Kidney glomerular epithelial cell (primary cell): ENCODE measurements at regions not wholly inside any gene's neighbourhood (a gene's known extent, or its start where the extent isn't known, plus 50 kb on each side); places are given as distances from the start of the nearest gene placed in this dataset.

ENCODE experiments used
- DNase-seq: peaks from one replicate; lab custom pipeline; 2025; lab: John Stamatoyannopoulos, UW

DNA sequence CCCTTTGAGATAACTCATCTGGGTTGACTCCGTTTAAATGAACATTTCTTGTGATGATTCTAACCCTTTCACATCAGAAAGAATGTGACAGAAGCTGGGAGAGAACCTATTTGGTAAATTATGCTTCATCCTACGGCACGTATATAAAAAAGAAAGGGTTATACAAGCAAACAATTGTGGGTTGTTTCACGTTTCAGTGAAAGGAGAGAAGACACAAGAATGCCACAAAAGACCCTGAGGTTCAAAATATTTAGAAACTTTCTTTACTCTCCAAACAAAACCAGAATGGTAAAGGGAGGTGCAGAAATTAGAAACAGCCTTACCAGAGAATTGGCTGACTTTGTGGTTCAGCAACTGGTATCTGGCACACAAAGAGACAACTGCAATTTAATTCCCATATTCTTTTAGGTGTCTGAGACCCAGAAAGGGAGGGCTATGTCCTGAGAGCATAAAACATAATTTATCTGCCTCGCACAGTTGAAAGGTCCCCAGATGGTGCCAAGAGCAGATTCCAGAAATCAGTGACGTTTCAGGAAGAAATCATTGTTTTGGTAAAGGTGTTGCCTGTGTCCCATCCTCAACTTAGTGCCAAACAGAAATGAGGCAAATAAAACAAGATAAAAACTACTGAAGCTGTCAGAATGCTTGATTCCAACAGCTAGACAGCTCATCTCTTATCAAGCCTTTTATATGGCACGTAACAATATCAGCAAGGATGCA is 361.4 kb downstream of the EFNB2 start:
- DNase-seq = no peak

DNA sequence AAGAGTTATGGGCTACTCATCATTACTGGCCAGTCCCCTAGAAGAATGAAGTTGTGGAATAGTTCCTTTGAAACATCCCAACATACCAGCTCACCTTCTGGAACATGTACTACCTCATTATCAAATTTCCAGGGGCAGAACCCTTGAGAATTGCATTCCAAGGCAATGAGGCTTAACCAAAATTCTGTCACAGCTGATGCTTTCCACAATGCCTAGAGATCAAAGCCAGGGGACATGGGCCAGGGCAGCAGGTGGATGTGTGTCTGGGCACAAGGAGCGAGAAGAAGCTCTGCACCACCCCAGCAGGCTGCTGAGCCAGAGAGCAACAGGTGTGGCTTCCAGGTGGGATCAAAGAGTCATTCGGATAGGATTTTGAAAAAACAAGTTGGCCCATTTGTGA is 362.1 kb downstream of the EFNB2 start:
- peak; percentile 86 for DNase-seq

DNA sequence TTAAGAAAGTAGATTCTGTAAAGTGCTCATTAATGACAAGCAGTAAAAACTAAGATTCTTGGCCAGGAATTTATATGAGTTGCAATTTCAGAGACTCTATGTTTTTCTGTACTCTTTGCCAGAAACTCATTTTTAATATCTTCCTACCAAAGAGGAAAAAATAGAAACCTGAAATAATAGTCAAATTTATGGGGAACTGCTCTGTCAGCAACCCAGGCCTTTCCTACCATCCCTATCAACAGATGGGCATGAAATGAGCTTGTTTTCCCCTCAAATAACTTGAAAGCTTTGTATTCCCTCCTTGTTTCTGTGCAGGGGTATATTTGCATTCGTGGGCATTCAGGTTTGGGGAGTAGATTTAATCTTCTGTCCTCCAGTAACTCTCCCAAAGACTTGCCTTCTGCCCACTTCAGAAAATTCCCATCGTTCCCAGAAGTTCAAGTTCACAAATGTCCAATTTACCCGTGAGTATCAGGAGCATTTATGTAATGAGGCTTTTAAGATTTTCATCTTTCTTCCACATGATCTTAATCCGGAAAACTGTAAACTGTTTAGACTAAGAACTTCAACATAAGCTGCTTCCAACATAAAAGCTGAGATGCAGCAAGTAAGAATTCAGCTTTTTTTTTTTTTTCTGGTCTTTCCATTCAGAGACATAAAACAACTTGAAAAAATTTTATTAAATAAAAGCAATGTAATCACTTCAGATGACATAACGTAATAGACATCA is 363.1 kb downstream of the EFNB2 start:
- DNase-seq = no peak

DNA sequence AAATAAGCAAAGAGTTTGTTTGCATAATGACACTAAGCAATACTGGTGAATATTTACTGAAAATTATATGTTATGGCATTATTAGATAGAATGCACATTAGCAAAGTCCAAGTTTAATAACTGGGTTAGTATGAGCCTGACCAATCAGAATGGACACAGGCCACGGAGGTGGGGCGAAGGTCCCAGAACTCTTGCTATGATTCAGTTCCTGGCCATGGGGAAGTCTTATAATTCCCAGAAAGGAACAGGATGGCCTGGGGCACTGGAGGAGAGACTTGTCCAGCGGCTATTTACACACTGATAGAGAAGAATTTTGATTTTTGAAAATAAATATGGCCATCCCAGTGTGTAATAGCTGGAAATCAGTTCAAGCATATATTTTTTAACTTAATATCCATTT is 372.0 kb downstream of the EFNB2 start:
- no peak for DNase-seq

DNA sequence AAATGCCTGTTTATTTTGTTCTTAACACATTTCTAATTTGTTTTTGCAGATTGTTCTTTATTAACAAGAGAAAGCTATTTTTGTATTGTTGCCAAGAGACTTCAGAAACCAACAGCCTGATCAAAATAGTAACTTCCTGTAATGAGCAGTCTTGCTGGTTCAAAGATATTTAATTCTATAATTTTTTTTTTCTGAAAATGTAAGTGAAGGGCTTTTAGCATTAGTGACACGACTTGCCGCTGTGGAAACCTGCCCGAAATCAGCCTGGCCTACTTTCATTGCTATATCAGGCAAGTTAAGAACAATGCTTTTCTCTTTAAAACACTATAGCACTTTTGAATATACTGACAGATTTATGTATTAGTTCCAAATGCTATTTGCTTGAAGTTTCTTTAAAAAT is 374.3 kb downstream of the EFNB2 start:
- no peak for DNase-seq

DNA sequence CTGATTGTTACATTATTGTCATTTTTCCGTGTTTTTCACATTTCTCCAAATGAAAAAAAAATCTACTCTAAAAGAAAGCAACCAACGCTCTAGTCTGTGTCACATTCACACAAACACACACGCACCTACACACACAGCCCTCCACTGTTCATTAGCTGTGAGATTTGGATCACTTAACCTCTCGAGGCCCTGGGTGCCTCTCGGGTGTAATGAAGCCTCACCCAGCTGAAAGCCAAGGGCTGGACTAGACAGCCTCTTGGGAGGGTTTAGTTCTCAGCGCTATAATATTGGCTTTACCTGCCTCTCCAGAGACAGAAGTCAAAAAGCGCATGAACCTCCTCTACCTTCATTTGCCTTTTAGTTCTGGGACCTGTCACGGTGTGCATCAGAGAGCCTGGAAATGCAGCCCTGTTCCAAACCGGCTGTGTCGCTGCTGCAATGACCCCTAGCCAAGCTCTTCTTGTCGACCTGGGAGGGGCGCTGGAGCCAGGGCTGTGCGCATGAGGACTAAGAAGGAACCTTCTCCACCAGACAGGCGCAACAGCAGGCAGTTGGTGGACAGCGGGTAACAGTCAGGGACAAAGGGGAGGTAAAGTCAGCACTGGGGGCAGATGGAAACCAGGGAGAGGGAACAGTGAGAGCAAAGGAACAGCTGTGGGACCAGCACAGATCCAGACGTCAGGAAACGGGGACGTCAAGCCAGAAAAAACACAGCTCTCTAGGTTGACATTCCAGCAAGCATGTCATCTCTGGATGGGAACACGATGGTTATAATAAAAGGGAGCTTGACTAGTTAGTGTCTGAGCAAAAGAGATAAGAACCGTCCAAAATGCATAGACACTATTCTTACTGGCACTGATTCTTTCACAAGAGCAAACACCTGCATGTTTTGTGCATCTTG is 375.9 kb downstream of the EFNB2 start:
- DNase-seq = no peak

DNA sequence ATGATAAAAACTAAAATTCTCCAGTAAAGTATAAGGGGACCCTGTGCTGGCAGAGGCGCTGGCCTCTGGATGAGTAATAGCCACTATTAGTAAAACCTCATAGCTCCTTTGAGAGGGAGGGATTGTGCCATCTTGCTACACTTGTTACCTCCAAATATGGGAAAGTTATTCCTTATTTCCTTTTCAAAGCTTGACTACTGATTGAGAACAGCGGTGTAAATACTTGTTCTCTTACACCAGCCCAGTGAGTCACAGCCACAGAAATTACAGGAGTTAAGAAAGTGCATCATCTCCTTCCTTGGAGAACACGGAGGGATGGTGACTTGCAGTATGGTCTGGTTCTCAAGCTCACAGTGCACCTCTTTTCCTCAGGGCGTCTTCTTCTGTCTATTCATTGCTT is 379.0 kb downstream of the EFNB2 start:
- DNase-seq = peak; percentile 98

DNA sequence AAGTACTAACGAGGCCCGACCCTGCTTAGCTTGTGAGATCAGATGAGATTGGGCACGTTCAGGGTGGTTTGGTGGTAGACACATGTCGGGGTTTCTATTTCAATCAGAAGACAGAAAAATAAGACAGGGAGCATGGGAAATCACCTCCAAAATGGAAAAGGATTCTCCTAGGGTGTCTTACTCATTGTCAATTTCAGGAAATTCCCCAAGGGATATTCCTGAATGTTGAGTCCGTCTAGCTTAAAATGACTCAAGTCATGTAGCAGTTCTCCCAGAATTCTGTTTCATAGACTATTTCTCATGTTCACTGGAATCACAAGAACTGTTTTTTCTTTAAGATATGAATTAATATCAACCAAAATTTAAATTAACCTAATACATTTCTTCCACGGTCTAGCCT is 380.1 kb downstream of the EFNB2 start:
- DNase-seq = peak; percentile 14

DNA sequence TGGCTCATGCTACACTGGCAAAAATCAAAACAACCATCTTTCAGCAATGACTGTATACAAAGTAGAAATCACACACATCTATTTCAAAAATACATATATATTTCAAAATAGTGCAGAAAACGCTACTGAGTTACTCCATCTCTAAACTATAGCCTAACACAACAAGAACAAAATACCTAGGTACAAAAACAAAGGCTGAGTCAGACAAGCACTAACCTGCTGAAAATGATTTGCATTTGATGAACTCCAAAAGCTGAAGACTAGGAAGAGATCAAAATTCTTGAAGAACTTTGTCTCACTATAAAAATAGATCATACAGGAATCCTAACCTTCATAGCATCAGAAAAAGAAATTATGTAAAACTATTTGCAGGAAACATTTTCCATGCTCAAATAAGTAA is 381.6 kb downstream of the EFNB2 start:
- no peak for DNase-seq

DNA sequence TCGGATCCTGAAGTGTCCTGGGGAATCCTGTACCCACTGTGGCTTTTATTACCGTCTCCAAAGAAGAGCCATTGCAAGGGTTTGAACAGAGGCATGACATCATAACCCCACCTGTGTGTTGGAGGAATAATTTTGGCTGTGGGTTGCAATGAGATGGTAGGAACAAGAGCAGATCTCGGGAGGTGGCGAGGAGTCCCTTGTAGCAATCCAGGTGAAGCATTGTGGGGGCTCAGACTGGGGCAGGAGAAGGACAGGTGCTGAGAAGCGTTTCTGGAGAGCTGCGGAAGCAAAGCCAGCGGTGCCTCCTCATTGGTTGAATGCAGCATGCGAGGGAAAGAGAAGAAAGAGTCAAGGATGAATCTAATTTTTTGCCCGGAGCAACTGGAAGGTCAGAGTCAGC is 382.4 kb downstream of the EFNB2 start:
- DNase-seq = no peak

DNA sequence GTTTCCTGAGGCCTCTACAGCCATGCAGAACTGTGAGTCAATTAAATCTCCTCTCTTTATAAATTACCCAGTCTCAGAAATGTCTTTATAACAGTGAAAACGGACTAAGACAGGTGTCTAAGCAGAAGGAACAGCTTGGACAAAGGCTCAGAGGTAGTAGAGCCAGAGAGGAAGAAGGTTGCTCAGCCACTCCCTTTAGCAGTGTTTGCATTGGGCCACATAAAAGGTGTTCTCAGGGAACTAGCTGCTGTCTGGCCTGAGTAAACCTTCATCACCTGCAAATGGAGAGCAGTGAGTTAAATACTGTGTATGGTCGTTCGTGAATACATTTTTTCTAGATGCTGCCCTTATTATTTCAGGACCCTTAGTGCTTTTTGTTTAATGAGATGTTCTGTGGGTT is 383.4 kb downstream of the EFNB2 start:
- DNase-seq = no peak

DNA sequence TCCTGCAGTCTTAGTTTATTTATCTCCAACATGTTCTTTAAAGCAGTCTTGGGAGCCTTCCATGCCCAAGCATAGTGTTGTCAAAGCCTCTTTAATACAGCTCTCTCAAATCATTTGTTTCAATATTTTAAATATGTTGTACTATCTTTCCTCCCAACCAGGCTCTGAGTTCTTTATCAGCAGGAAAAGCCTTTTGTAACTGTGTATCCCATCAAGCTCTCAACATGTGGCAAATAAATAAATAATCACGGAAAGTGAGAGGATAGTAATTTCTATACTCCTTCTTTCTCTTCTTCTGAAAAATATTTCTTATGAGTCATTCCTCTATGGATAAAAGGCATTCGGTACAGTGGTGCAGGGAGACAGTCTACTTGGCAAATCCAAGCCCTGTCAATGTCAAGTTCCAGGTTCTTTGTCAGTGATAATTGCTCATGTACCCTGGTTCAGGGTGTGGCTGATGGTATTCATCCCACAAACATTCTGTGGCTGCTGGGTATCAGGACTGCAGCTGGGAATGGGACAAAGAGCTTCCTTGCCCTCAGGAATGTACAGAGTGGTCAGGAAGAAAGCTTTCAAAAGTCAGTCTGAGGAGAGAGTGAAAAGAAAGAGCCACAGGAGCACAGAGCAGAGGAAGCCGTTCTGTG is 384.3 kb downstream of the EFNB2 start:
- peak; percentile 64 for DNase-seq

DNA sequence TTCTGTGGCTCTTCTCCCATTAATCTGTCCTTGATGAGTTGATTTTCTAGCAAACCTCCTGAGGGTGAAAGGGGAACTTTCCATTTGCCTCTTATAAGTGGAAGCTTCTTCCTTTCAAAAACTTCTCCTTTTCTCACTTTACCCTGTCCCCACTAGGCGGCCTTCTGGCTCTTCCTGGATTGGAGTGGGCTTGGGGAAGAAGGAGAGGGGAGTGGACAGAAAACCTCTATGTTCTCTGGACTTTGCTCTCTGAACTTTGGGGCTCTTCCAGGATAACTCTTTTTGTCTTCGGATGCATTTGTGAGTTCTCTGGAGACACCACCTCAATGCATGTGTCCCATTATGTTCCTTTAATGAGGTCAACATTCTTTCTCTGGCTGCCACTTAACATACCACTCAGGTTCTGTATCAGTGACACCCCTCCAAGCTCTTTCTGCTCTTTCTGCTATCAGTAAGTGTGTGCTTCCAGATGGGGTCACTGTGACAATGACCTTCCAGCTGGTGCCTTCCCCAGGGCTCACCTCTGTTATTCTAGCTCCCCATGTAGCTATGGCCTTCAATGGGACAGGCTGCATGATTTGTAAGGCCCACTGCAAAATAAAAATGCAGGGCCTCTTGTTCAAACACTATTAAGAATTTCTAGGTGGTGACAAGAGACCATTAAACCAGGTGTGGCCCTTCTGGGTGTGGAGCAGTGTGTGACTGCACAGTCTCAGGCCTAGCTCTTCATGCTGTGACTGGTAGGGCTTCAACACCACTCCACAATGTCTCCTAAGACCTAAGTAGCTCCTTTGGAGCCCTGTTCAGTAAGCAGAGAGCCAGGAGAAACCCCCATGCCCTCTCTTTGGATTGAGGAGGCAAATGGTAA is 389.2 kb downstream of the EFNB2 start:
- no peak for DNase-seq

DNA sequence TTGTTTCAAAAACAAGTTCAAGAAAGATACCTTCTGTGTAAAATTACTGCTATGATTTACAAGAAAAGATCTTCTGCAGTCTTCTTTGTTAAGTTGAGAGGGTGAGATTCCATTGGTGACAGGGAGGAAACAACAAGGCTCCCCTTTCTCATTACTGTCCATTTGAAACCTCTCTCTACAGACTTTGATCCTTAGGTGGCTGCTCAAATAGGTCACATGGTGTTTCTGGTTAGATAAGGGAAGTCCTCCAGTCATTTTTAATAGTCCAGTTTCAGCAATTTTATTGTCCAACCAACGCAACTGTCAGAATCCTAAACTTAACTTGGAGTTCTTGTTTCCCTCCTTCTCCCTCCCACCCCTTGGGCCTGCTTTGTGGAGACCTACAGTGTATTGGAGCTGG is 390.4 kb downstream of the EFNB2 start:
- DNase-seq = no peak

DNA sequence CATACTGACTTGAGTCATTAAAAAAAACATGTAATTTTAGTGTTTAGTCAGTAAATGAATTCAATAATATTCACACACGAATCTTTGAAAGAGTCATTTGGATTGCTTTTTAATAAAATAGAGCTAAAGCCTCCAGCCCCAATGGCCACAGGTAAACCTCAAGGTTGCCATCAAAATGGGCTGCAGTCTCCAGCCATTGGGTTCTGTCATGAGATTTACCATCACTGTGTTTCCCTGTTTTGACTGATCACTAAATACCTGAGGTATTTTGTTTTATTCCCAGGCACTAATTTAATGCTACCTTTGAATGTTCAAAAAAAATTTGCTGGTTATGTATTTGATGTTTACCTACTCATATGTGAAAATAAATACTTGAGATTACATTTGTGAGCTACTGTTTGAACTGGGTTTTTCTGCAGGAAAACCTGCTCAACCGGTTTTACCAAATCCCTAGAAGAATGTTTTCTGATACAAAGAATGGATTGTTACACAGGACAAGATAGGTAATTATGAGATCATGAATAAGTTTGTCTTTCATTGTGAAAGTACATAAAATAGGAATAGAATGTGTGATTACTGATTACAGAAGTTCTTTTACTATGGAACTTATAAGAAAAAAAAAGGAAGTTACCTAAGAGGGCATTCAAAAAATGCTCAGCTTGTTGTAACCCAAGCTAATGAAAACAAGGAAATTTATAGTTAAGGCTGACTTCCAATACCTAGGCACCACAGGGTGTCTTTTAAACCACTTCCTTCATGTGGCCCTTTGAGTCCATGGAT is 391.3 kb downstream of the EFNB2 start:
- no peak for DNase-seq

DNA sequence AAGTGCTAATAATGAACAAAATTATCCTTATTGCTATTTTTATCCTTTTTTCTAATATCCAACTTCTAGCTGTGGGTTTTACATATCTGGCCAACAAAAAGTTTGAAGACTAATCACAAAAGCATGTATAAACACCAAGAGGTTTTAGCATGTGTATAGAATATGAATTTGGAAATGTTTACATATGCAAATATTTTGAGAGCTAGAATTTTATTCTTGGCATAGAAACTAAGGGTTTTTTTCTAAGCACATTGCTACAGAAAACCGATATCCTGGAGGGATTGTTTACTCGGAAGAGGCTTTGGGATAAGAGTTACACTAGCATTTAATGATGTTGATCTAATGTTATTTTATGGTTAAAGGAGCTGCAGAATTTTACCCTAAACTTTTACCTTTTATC is 392.1 kb downstream of the EFNB2 start:
- no peak for DNase-seq

DNA sequence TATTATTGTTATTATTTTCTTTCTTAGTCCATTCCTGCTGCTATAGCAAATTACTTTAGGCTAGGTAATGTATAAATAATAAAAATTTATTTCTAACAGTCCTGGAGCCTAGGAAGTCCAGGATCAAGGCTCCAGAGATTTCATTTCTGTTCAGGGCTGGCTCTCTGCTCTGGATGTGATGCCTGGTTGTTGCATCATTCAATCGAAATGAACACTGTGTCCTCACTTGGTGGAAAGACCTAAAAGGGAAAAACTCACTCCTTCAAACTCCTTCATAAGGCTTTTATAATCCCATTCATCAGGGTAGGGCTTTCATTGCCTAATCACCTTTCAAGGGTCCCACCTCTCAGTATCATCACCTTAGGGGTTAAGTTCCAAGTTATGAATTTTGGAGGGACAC is 395.0 kb downstream of the EFNB2 start:
- no peak for DNase-seq

DNA sequence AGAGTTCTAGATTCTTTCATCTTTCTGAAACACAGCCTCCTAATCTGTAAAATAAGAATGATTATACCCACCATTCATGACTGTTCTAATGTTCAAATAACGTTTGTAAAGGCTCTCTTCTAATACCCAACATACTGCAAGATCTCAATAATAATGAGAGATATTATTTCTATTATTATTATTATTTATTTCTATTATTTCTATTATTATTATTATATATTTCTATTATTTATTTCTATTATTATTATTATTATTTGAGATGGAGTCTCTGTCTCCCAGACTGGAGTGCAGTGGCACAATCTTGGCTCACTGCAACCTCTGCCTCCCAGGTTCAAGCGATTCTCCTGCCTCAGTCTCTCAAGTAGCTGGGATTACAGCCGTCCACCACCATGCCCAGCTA is 395.5 kb downstream of the EFNB2 start:
- DNase-seq = no peak

DNA sequence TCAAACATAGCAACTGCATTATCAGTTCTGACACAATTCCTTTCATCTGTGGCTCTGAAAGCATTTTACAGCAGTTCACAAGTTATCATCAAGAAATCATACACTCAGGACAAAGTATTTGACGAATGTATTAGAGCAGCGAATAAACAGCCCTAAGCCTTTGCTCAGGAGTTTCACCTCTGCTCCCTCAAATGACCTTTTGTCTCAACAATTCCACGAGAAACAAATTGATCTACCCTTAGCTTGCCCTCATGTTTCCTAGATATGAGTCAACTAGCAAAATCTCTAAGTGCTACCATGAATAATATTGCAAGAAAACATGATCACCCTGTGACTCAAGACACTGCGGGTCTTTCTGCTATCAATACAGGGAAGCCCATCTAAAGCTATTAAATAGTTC is 396.1 kb downstream of the EFNB2 start:
- DNase-seq = no peak

DNA sequence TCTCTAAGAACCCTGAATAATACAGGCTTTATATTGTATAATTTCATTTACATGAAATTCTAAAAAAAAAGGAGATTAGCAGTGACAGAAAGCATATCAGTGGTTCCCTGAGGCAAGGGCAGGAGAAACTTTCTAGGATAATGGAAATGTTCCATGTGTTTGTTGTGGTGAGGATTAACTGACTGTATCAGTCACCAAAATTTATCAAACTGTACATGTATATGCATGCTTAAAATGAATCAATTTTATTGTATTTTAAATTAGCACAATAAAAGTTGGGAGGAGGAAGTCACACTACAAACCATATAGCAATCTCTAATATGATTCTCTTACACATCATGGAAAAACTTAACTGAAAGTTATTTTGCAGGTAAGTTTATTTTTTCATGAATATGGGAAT is 396.8 kb downstream of the EFNB2 start:
- DNase-seq = no peak

DNA sequence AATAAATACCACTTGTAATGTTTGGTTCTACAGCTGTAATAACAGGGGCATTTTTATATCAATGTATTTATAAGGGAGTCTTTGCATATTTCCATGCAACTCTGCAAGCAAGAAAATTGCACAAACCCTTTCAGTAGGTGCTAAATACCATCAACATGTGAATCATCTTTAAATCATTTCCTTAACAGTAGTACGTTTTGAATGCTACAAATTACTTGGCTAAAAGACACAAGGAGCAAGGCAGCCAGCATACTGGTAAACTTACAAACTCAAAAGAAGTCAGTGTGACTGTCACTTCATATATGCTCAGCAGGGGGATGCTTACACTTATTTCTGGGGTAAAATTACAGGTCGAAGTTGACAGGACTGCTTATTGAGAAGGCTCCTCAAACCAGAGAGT is 402.4 kb downstream of the EFNB2 start:
- peak; percentile 7 for DNase-seq
